Mesenchymal stem cell (in vitro differentiated cells and primary cell): ENCODE measurements at regions not wholly inside any gene's neighbourhood (a gene's known extent, or its start where the extent isn't known, plus 50 kb on each side); places are given as distances from the start of the nearest gene placed in this dataset.
A peak's percentile ranks its signal among the peaks of the same experiment; 100 is the strongest.

Source experiments
- DNase-seq: peaks from one replicate; pipeline ENCODE4 v3.0.0-alpha.2; 2013
- H2AFZ ChIP-seq: one replicate; pipeline ENCODE4 v1.6.1; 2013; ENCODE audit warnings: low read depth, mild to moderate bottlenecking, control low read depth, inconsistent platforms, low read length, moderate library complexity
- H2AK5ac ChIP-seq: 2 replicates; pipeline ENCODE4 v1.6.1; 2013; ENCODE audit warnings: low read length, moderate library complexity, mild to moderate bottlenecking, inconsistent platforms; ENCODE audit not compliant: severe bottlenecking
- H2BK120ac ChIP-seq: one replicate; pipeline ENCODE4 v1.6.1; 2013; ENCODE audit warnings: low read depth, mild to moderate bottlenecking, inconsistent platforms, low read length, moderate library complexity
- H2BK12ac ChIP-seq, 2 experiments: one replicate each; pipeline ENCODE4 v1.6.1; 2013; ENCODE audit warnings: inconsistent platforms in 2 of 2, low read length in 2 of 2, mild to moderate bottlenecking in 2 of 2, moderate library complexity in 2 of 2, control low read depth in 1 of 2
- H2BK15ac ChIP-seq: one replicate; pipeline ENCODE4 v1.6.1; 2013; ENCODE audit warnings: mild to moderate bottlenecking, low read depth, inconsistent platforms; ENCODE audit not compliant: poor library complexity, severe bottlenecking
- H2BK5ac ChIP-seq: 2 replicates; pipeline ENCODE4 v1.6.1; 2013; ENCODE audit warnings: low read depth, mild to moderate bottlenecking, low read length, control low read depth, inconsistent platforms; ENCODE audit not compliant: poor library complexity, severe bottlenecking
- H3K14ac ChIP-seq, 2 experiments: one replicate each; pipeline ENCODE4 v1.6.1; 2013; ENCODE audit warnings: inconsistent platforms in 2 of 2, low read length in 2 of 2, control low read depth in 1 of 2, mild to moderate bottlenecking in 1 of 2, moderate library complexity in 1 of 2
- H3K18ac ChIP-seq, 2 experiments: one replicate each; pipeline ENCODE4 v1.6.1; 2013; ENCODE audit warnings: inconsistent platforms in 2 of 2, low read length in 2 of 2, control low read depth in 1 of 2, low read depth in 1 of 2, mild to moderate bottlenecking in 1 of 2
- H3K23ac ChIP-seq, 2 experiments: one replicate each; pipeline ENCODE4 v1.6.1; 2013; ENCODE audit warnings: inconsistent platforms in 2 of 2, low read length in 2 of 2, mild to moderate bottlenecking in 2 of 2, moderate library complexity in 2 of 2, control low read depth in 1 of 2
- H3K27ac ChIP-seq: 2 replicates; pipeline ENCODE4 v1.5.1; 2013; ENCODE audit warnings: mild to moderate bottlenecking, moderate library complexity, low read length, control low read depth, inconsistent platforms; ENCODE audit not compliant: poor library complexity, severe bottlenecking
- H3K27me3 ChIP-seq, 2 experiments: 2 replicates each; pipeline versions ENCODE4 v1.6.1 to v1.7.0; 2013; ENCODE audit warnings: low read length in 2 of 2, mild to moderate bottlenecking in 2 of 2, moderate library complexity in 2 of 2, control low read depth in 1 of 2, inconsistent platforms in 1 of 2; ENCODE audit not compliant: control insufficient read depth in 1 of 2, insufficient read depth in 1 of 2
- H3K36me3 ChIP-seq, 2 experiments: 2 replicates each; pipeline versions ENCODE4 v1.6.1 to v1.7.0; 2013; ENCODE audit warnings: low read length in 2 of 2, control low read depth in 1 of 2, inconsistent platforms in 1 of 2, low read depth in 1 of 2, mild to moderate bottlenecking in 1 of 2; ENCODE audit not compliant: insufficient read depth in 2 of 2, control insufficient read depth in 1 of 2
- H3K4ac ChIP-seq, 2 experiments: one replicate each; pipeline ENCODE4 v1.6.1; 2013; ENCODE audit warnings: inconsistent platforms in 2 of 2, low read length in 2 of 2, mild to moderate bottlenecking in 2 of 2, moderate library complexity in 2 of 2, control low read depth in 1 of 2, low read depth in 1 of 2
- H3K4me1 ChIP-seq: 2 replicates; pipeline ENCODE4 v1.6.1; 2013; ENCODE audit warnings: low read depth, low read length, control low read depth; ENCODE audit not compliant: control insufficient read depth, insufficient read depth
- H3K4me2 ChIP-seq: 2 replicates; pipeline ENCODE4 v1.6.1; 2013; ENCODE audit warnings: low read length, mild to moderate bottlenecking, inconsistent platforms; ENCODE audit not compliant: poor library complexity, severe bottlenecking
- H3K4me3 ChIP-seq, 2 experiments: 2 replicates each; pipeline versions ENCODE4 v1.5.1 to v1.7.0; 2013; ENCODE audit warnings: low read length in 2 of 2, mild to moderate bottlenecking in 2 of 2, control low read depth in 1 of 2, low read depth in 1 of 2; ENCODE audit not compliant: insufficient read depth in 1 of 2
- H3K79me1 ChIP-seq: replicated peaks from 2 replicates; pipeline ENCODE4 v1.6.1; 2013; ENCODE audit warnings: mild to moderate bottlenecking, control low read depth, low read length, inconsistent platforms; ENCODE audit not compliant: poor library complexity, severe bottlenecking
- H3K9ac ChIP-seq: 2 replicates; pipeline ENCODE4 v1.7.0; 2013; ENCODE audit warnings: mild to moderate bottlenecking, low read length, moderate library complexity
- H3K9me3 ChIP-seq: 2 replicates; pipeline ENCODE4 v1.7.0; 2013; ENCODE audit warnings: mild to moderate bottlenecking, low read length; ENCODE audit not compliant: control insufficient read depth
- H4K8ac ChIP-seq: one replicate; pipeline ENCODE4 v1.6.1; 2013; ENCODE audit warnings: inconsistent platforms, mild to moderate bottlenecking, low read length, moderate library complexity
- H4K91ac ChIP-seq: one replicate; pipeline ENCODE4 v1.6.1; 2013; ENCODE audit warnings: mild to moderate bottlenecking, low read length, inconsistent platforms
- WGBS: methylation state at CpG from one replicate; pipeline ENCODE4 v1.1.7; 2013; ENCODE audit warnings: mixed read lengths; 5-methylcytosine and 5-hydroxymethylcytosine counted together

DNA sequence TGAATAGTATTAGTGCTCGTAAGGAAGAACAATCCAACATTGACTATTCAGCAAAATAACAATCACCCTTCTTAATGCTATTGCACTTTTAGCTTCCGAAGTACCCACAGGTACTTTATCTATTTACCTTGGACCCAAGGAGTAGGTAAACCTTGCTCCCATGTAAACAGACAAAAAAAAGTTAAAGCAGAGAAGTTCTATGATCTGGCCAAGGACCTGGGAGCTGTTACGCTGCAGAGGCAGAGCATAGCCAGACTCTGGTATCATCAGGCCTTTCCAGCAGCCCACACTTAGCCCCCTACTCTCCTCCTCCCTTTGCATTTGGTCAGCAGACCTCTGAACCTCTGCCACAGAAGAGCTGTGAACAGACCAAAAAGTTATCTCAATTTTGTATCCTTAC, 130.3 kb upstream of the TPM1 start:
- Histone ChIP-seq H3K9ac (no peak overlapping the region), H2BK15ac (no peak overlapping the region), H2BK120ac (no peak overlapping the region), H2AFZ (no peak overlapping the region), H3K4me2 (no peak overlapping the region), H3K4me3 (no peak overlapping the region), H3K36me3 (no peaks in the 10 kb centered on the region), H3K9me3 (no peaks in the 10 kb centered on the region), H3K27me3 (no peaks in the 10 kb centered on the region), H3K18ac (peak overlapping the region in 1 of 2 experiments; percentile 41), H2BK5ac (no peak overlapping the region), H2AK5ac (peak overlapping the region; percentile 49), H3K4me1 (peaks cover 2% of the 10 kb centered on the region), H3K27ac (no peak overlapping the region), H3K23ac (no peak overlapping the region), H4K8ac (no peak overlapping the region), H3K79me1 (no peaks in the 10 kb centered on the region), H3K14ac (no peak overlapping the region), H4K91ac (no peak overlapping the region), H2BK12ac (no peak overlapping the region), H3K4ac (no peak overlapping the region)
- DNase-seq, result no peak
- 95% methylated on average over 3 of the region's 3 CpGs for WGBS

DNA sequence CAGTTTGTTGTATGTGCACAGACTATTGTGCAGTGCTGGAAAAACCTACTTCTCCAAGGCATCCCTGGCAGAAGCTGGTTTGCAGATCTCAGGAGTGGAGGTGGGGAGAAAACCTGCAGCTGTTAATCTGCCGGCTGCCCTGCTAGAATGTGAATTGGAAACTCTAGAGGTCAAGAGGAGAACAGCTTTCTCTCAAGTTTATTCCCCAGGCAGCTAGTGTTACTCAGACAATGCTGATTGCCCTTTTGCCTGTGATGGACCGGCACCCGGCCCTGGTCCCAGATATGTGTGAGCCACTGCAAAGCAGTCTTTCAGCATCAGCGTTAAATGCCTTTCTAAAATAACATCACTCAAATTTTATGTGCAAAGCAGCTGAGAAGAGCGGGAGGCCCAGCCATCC, 129.7 kb upstream of the TPM1 start:
- Histone ChIP-seq H3K14ac (no peak overlapping the region), H3K9ac (no peak overlapping the region), H3K18ac (no peak overlapping the region), H3K36me3 (no peaks in the 10 kb centered on the region), H2AK5ac (no peak overlapping the region), H3K4ac (no peak overlapping the region), H3K4me3 (no peak overlapping the region), H3K9me3 (peaks cover 4% of the 10 kb centered on the region), H3K23ac (no peak overlapping the region), H2AFZ (no peak overlapping the region), H4K8ac (no peak overlapping the region), H3K27me3 (no peaks in the 10 kb centered on the region), H3K79me1 (no peaks in the 10 kb centered on the region), H2BK12ac (no peak overlapping the region), H3K4me2 (no peak overlapping the region), H2BK15ac (no peak overlapping the region), H3K4me1 (peaks cover 2% of the 10 kb centered on the region), H2BK5ac (no peak overlapping the region), H3K27ac (no peak overlapping the region), H2BK120ac (no peak overlapping the region), H4K91ac (no peak overlapping the region)
- 35% methylated on average over 5 of the region's 5 CpGs for WGBS
- DNase-seq, result peak; percentile 29

DNA sequence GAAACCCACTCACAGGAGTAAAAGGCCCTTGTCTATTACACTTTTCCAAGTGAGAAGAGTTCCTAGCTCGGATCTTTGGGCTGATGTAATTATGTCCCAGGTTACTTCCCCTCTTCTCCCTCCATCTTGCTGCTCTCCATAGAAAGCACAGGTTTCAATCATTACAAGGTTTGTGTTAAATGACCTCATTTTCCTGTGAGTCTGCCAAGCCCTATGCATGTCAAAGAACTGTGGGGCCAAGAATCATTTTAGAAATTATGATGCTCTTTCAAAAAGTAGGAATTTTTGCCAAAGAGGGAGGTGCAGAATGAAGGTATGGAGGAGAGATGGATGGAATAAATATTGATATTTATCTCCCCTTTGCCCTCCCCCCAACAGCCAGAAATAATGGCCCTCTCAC, 129.3 kb upstream of the TPM1 start:
- Histone ChIP-seq H3K4me2 (no peak overlapping the region), H3K4ac (no peak overlapping the region), H2BK12ac (no peak overlapping the region), H3K9ac (no peak overlapping the region), H2BK120ac (no peak overlapping the region), H3K4me3 (no peak overlapping the region), H4K8ac (no peak overlapping the region), H2BK5ac (no peak overlapping the region), H3K14ac (no peak overlapping the region), H2AK5ac (no peak overlapping the region), H3K36me3 (no peaks in the 10 kb centered on the region), H4K91ac (no peak overlapping the region), H3K9me3 (peaks cover 4% of the 10 kb centered on the region), H3K18ac (no peak overlapping the region), H3K27ac (no peak overlapping the region), H3K4me1 (peaks cover 2% of the 10 kb centered on the region), H2BK15ac (no peak overlapping the region), H3K79me1 (no peaks in the 10 kb centered on the region), H3K27me3 (no peaks in the 10 kb centered on the region), H2AFZ (no peak overlapping the region), H3K23ac (no peak overlapping the region)
- 86% methylated on average over 1 of the region's 1 CpG for WGBS
- no peak for DNase-seq

DNA sequence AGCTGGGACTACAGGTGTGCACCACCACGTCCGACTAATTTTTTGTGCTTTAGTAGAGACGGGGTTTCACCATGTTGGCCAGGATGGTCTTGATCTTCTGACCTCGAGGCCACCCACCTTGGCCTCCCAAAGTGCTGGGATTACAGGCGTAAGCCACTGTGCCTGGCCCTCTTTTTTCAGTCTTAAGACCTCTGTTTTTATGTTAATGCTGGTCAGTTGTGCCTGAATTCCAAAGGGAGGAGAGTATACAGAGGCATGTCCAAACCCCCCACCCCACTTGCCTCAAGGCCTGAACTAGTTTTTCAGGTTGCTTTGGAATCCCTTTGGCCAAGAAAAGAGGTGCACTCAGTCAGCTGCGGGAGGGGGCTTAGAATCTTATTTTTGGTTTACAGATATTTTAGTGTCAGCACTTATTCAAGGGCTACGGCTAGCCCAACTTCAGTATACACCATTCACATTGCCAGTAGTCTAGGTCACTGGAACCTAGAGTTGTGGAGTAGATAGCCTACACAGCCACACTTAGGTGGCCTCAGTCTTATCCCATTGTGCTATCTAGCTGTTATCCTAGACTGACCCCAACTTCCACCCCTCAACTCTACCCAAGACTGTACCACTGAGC, 128.0 kb upstream of the TPM1 start:
- 92% methylated on average over 6 of the region's 7 CpGs for WGBS

More for the DNA sequence above, 128.0 kb upstream of the TPM1 start:
- Histone ChIP-seq H2BK5ac (no peak overlapping the region), H3K23ac (no peak overlapping the region), H3K4me3 (no peak overlapping the region), H3K18ac (peak overlapping the region in 1 of 2 experiments; percentile 5), H4K91ac (no peak overlapping the region), H3K4ac (peak overlapping the region in 1 of 2 experiments; percentile 4), H3K4me2 (no peak overlapping the region), H4K8ac (no peak overlapping the region), H2AK5ac (peak overlapping the region; percentile 35), H2BK12ac (no peak overlapping the region), H3K27ac (no peak overlapping the region), H3K4me1 (peaks cover 2% of the 10 kb centered on the region), H2AFZ (no peak overlapping the region), H3K27me3 (no peaks in the 10 kb centered on the region), H3K36me3 (no peaks in the 10 kb centered on the region), H2BK120ac (no peak overlapping the region), H3K79me1 (no peaks in the 10 kb centered on the region), H3K9ac (no peak overlapping the region), H3K14ac (no peak overlapping the region), H3K9me3 (peaks cover 4% of the 10 kb centered on the region), H2BK15ac (no peak overlapping the region)
- DNase-seq, result no peak
